Naive thymus-derived CD4-positive, alpha-beta T cell (primary cell): ENCODE measurements at regions not wholly inside any gene's neighbourhood (a gene's known extent, or its start where the extent isn't known, plus 50 kb on each side); places are given as distances from the start of the nearest gene placed in this dataset.
"Not testable (repeated sequence)": the region's sequence is repeated elsewhere in the genome, so short reads cannot be mapped to it uniquely, and the experiment has no call there.

Experiments used
- ATAC-seq: fragments of 150-1000 bp; cut with Tn5 transposase; 2 replicates; pipeline ENCODE4 v1.10.0; 2021; ENCODE audit warnings: mild to moderate bottlenecking, moderate library complexity
- CTCF ChIA-PET: fragments of 350-600 bp; sonication (Branson Sonifier 250); formaldehyde crosslinking; loops from one replicate; lab custom pipeline; 2021; ENCODE audit warnings: antibody characterized with exemption; lab: Charles Lee
- POLR2A ChIA-PET: fragments of 350-600 bp; sonication (Branson Sonifier 250); formaldehyde crosslinking; loops from one replicate; lab custom pipeline; 2021; ENCODE audit warnings: antibody characterized with exemption, inconsistent platforms; lab: Charles Lee
- DNase-seq, 9 donors: peaks; one replicate each; pipeline versions ENCODE4 v3.0.0 to v3.0.0-alpha.2; 2020 to 2022; ENCODE audit warnings: mixed read lengths in 1 of 9
- H3K27ac ChIP-seq: one replicate; pipeline ENCODE4 v1.7.0; 2013; ENCODE audit warnings: mild to moderate bottlenecking, low read depth, low read length, moderate library complexity
- H3K27me3 ChIP-seq, 2 donors: one replicate each; pipeline ENCODE4 v1.7.0; 2013; ENCODE audit warnings: low read length in 2 of 2, mild to moderate bottlenecking in 2 of 2, moderate library complexity in 2 of 2; ENCODE audit not compliant: control insufficient read depth in 2 of 2, insufficient read depth in 2 of 2
- H3K36me3 ChIP-seq, 3 experiments: 1 replicate in 2 of 3; 2 replicates in 1 of 3; pipeline ENCODE4 v1.7.0; 2013; ENCODE audit warnings: low read length in 3 of 3, mild to moderate bottlenecking in 3 of 3, moderate library complexity in 1 of 3; ENCODE audit not compliant: insufficient read depth in 3 of 3, control insufficient read depth in 2 of 3
- H3K4me1 ChIP-seq, 2 donors: one replicate each; pipeline ENCODE4 v1.7.0; 2013; ENCODE audit warnings: low read length in 2 of 2, mild to moderate bottlenecking in 2 of 2, moderate library complexity in 1 of 2; ENCODE audit not compliant: control insufficient read depth in 2 of 2, insufficient read depth in 2 of 2
- H3K4me3 ChIP-seq: 2 replicates; pipeline ENCODE4 v1.7.0; 2013; ENCODE audit warnings: mild to moderate bottlenecking, low read length
- H3K9me3 ChIP-seq, 3 experiments: 1 replicate in 2 of 3; 2 replicates in 1 of 3; pipeline ENCODE4 v1.7.0; 2013; ENCODE audit warnings: low read length in 3 of 3; ENCODE audit not compliant: control insufficient read depth in 2 of 3
- H3K27ac Mint-ChIP-seq, 9 donors: one replicate each; pipeline ENCODE4 v1.8.0; 2020 to 2022; ENCODE audit warnings: mixed read lengths in 9 of 9, mild to moderate bottlenecking in 8 of 9, moderate library complexity in 5 of 9, inconsistent platforms in 2 of 9
- H3K27me3 Mint-ChIP-seq, 5 donors: one replicate each; pipeline ENCODE4 v1.8.0; 2021 to 2022; ENCODE audit warnings: mixed read lengths in 5 of 5, mild to moderate bottlenecking in 1 of 5
- H3K36me3 Mint-ChIP-seq, 5 donors: one replicate each; pipeline ENCODE4 v1.8.0; 2020 to 2022; ENCODE audit warnings: mixed read lengths in 5 of 5, mild to moderate bottlenecking in 3 of 5, inconsistent platforms in 1 of 5
- H3K4me1 Mint-ChIP-seq, 7 donors: one replicate each; pipeline ENCODE4 v1.8.0; 2020 to 2022; ENCODE audit warnings: mixed read lengths in 7 of 7, mild to moderate bottlenecking in 3 of 7, inconsistent platforms in 1 of 7
- H3K4me3 Mint-ChIP-seq, 10 donors: one replicate each; pipeline ENCODE4 v1.8.0; 2020 to 2022; ENCODE audit warnings: mild to moderate bottlenecking in 10 of 10, mixed read lengths in 10 of 10, moderate library complexity in 6 of 10, inconsistent platforms in 2 of 10
- H3K9me3 Mint-ChIP-seq, 11 donors: one replicate each; pipeline ENCODE4 v1.8.0; 2020 to 2022; ENCODE audit warnings: mixed read lengths in 11 of 11, mild to moderate bottlenecking in 4 of 11, inconsistent platforms in 1 of 11, moderate library complexity in 1 of 11
- intact Hi-C, 2 donors: fragments of 100-400 bp; cut with micrococcal nuclease; formaldehyde crosslinking; loops; one replicate each; pipeline ENCODE4 v1.15.1; 2023

GRCh38 chr5:26416911-26417310, 621.5 kb downstream of the CDH9 start:
- CTCF ChIA-PET, result no interaction called here
- DNase-seq (no peak), ATAC-seq (no peak)
- no peak overlapping the region for H3K27ac Mint-ChIP-seq
- H3K27ac ChIP-seq, result no peak overlapping the region
- H3K9me3 ChIP-seq, result peaks cover 0 to 5% (median 0%) of the 10 kb centered on the region in 3 experiments
- H3K36me3 Mint-ChIP-seq, result no peaks in the 10 kb centered on the region
- no peaks in the 10 kb centered on the region for H3K4me1 Mint-ChIP-seq
- no peaks in the 10 kb centered on the region for H3K4me1 ChIP-seq
- H3K4me3 Mint-ChIP-seq, result no peak overlapping the region
- no peaks in the 10 kb centered on the region for H3K27me3 Mint-ChIP-seq
- H3K27me3 ChIP-seq, result no peaks in the 10 kb centered on the region
- POLR2A ChIA-PET, result no interaction called here
- H3K4me3 ChIP-seq, result no peak overlapping the region
- peaks cover 0 to 27% (median 3%) of the 10 kb centered on the region in 11 donors for H3K9me3 Mint-ChIP-seq
- intact Hi-C loops, result no loop called here
- H3K36me3 ChIP-seq, result no peaks in the 10 kb centered on the region

GRCh38 chr5:26415987-26416779, 622.2 kb downstream of the CDH9 start:
- Histone ChIP-seq H3K4me1 (no peaks in the 10 kb centered on the region), H3K4me3 (no peak overlapping the region), H3K27ac (no peak overlapping the region), H3K9me3 (peaks cover 0 to 5% (median 0%) of the 10 kb centered on the region in 3 experiments), H3K27me3 (no peaks in the 10 kb centered on the region), H3K36me3 (no peaks in the 10 kb centered on the region)
- no peak overlapping the region for H3K4me3 Mint-ChIP-seq
- CTCF ChIA-PET, result no interaction called here
- DNase-seq (no peak), ATAC-seq (no peak)
- no peaks in the 10 kb centered on the region for H3K36me3 Mint-ChIP-seq
- H3K27ac Mint-ChIP-seq, result no peak overlapping the region
- intact Hi-C loops, result no loop called here
- POLR2A ChIA-PET, result no interaction called here
- H3K27me3 Mint-ChIP-seq, result no peaks in the 10 kb centered on the region
- H3K9me3 Mint-ChIP-seq, result peaks cover 0 to 25% (median 5%) of the 10 kb centered on the region in 11 donors
- no peaks in the 10 kb centered on the region for H3K4me1 Mint-ChIP-seq

- Histone ChIP-seq H3K4me3 (no peak overlapping the region), H3K27ac (no peak overlapping the region), H3K36me3 (no peaks in the 10 kb centered on the region), H3K4me1 (no peaks in the 10 kb centered on the region), H3K27me3 (no peaks in the 10 kb centered on the region), H3K9me3 (no peaks in the 10 kb centered on the region)
- Mint-ChIP-seq H3K9me3 (peaks cover 4 to 48% (median 16%) of the 10 kb centered on the region in 11 donors), H3K4me3 (no peak overlapping the region), H3K27me3 (no peaks in the 10 kb centered on the region), H3K27ac (no peak overlapping the region), H3K36me3 (no peaks in the 10 kb centered on the region), H3K4me1 (peaks cover 0 to 1% (median 0%) of the 10 kb centered on the region in 7 donors)
- DNase-seq (no peak), ATAC-seq (no peak)
- intact Hi-C loops, result no loop called here
- ChIA-PET POLR2A (no interaction called here), CTCF (no interaction called here)
Measured at GRCh38 chr5:26390608-26391007, 647.8 kb downstream of the CDH9 start.

- Mint-ChIP-seq H3K9me3 (peaks cover 4 to 38% (median 12%) of the 10 kb centered on the region in 11 donors), H3K27me3 (no peaks in the 10 kb centered on the region), H3K36me3 (no peaks in the 10 kb centered on the region), H3K4me3 (no peak overlapping the region), H3K27ac (no peak overlapping the region), H3K4me1 (peaks cover 0 to 1% (median 0%) of the 10 kb centered on the region in 7 donors)
- no peaks in the 10 kb centered on the region for H3K9me3 ChIP-seq
- intact Hi-C loops, result no loop called here
- no peak for DNase-seq
- H3K4me1 ChIP-seq, result no peaks in the 10 kb centered on the region
- H3K27me3 ChIP-seq, result no peaks in the 10 kb centered on the region
- H3K36me3 ChIP-seq, result no peaks in the 10 kb centered on the region
- CTCF ChIA-PET, result no interaction called here
- no peak overlapping the region for H3K4me3 ChIP-seq
- POLR2A ChIA-PET, result no interaction called here
- ATAC-seq, result no peak
- H3K27ac ChIP-seq, result no peak overlapping the region
Measured at GRCh38 chr5:26388976-26389375, 649.4 kb downstream of the CDH9 start.

- intact Hi-C loops, result no loop called here
- ATAC-seq (no peak), DNase-seq (no peak)
- H3K9me3 Mint-ChIP-seq, result peaks cover 2 to 24% (median 11%) of the 10 kb centered on the region in 11 donors
- H3K4me3 Mint-ChIP-seq, result no peak overlapping the region
- ChIA-PET POLR2A (no interaction called here), CTCF (no interaction called here)
- H3K27ac Mint-ChIP-seq, result no peak overlapping the region
- Histone ChIP-seq H3K36me3 (no peaks in the 10 kb centered on the region), H3K27me3 (no peaks in the 10 kb centered on the region), H3K9me3 (no peaks in the 10 kb centered on the region), H3K4me1 (no peaks in the 10 kb centered on the region), H3K4me3 (no peak overlapping the region), H3K27ac (no peak overlapping the region)
- no peaks in the 10 kb centered on the region for H3K36me3 Mint-ChIP-seq
- peaks cover 0 to 1% (median 0%) of the 10 kb centered on the region in 7 donors for H3K4me1 Mint-ChIP-seq
- no peaks in the 10 kb centered on the region for H3K27me3 Mint-ChIP-seq
Measured at GRCh38 chr5:26386532-26386931, 651.9 kb downstream of the CDH9 start.

GRCh38 chr5:26364624-26365023, 673.8 kb downstream of the CDH9 start:
- H3K4me3 Mint-ChIP-seq, H3K4me1 Mint-ChIP-seq, H3K27me3 ChIP-seq, H3K27ac ChIP-seq, H3K9me3 ChIP-seq, intact Hi-C loops, CTCF ChIA-PET, DNase-seq, POLR2A ChIA-PET, H3K27ac Mint-ChIP-seq, H3K27me3 Mint-ChIP-seq, ATAC-seq, H3K4me1 ChIP-seq, H3K36me3 Mint-ChIP-seq, H3K4me3 ChIP-seq, H3K36me3 ChIP-seq: not testable (repeated sequence)
- peaks cover 7 to 60% (median 27%) of the 10 kb centered on the region in 11 donors for H3K9me3 Mint-ChIP-seq

- no peak overlapping the region for H3K27ac Mint-ChIP-seq
- Histone ChIP-seq H3K4me1 (no peaks in the 10 kb centered on the region), H3K27ac (no peak overlapping the region), H3K36me3 (no peaks in the 10 kb centered on the region), H3K9me3 (no peaks in the 10 kb centered on the region), H3K4me3 (no peak overlapping the region), H3K27me3 (no peaks in the 10 kb centered on the region)
- ChIA-PET POLR2A (no interaction called here), CTCF (no interaction called here)
- no peak for DNase-seq
- no peak overlapping the region for H3K4me3 Mint-ChIP-seq
- H3K27me3 Mint-ChIP-seq, result no peaks in the 10 kb centered on the region
- intact Hi-C loops, result no loop called here
- H3K9me3 Mint-ChIP-seq, result peaks cover 2 to 28% (median 11%) of the 10 kb centered on the region in 11 donors
- no peaks in the 10 kb centered on the region for H3K4me1 Mint-ChIP-seq
- H3K36me3 Mint-ChIP-seq, result no peaks in the 10 kb centered on the region
- ATAC-seq, result no peak
Measured at GRCh38 chr5:26343801-26344325, 694.5 kb downstream of the CDH9 start.
